B cell (primary cell): ENCODE measurements at regions not wholly inside any gene's neighbourhood (a gene's known extent, or its start where the extent isn't known, plus 50 kb on each side); places are given as distances from the start of the nearest gene placed in this dataset.

Source experiments
- ATAC-seq: fragments of 200-7000 bp; cut with Tn5 transposase; one replicate; pipeline ENCODE4 v1.10.0; 2021; ENCODE audit warnings: low read depth, mild to moderate bottlenecking, moderate number of reproducible peaks, moderate library complexity
- CTCF ChIA-PET: fragments of 350-600 bp; sonication (Branson Sonifier 250); formaldehyde crosslinking; loops from one replicate; lab custom pipeline; 2021; ENCODE audit warnings: antibody characterized with exemption, inconsistent platforms; lab: Charles Lee
- POLR2A ChIA-PET: fragments of 350-600 bp; sonication (Branson Sonifier 250); formaldehyde crosslinking; loops from one replicate; lab custom pipeline; 2021; ENCODE audit warnings: antibody characterized with exemption; lab: Charles Lee
- DNase-seq: peaks from one replicate; pipeline ENCODE4 v3.0.0; 2013
- H2AFZ ChIP-seq: 2 replicates; pipeline ENCODE4 v1.6.1; 2012; ENCODE audit warnings: mild to moderate bottlenecking, low read depth, low read length; ENCODE audit not compliant: insufficient read depth, poor library complexity, severe bottlenecking
- H3K27ac ChIP-seq, 2 donors: 1 replicate in 1 of 2; 2 replicates in 1 of 2; pipeline ENCODE4 v1.5.1; 2012 to 2013; ENCODE audit warnings: low read length in 2 of 2, mild to moderate bottlenecking in 2 of 2, moderate library complexity in 1 of 2
- H3K27me3 ChIP-seq, 4 experiments: fragments of 200-600 bp in 1 of 4; sonication (generic) in 1 of 4; replicated peaks in 1 of 4; 1 replicate in 2 of 4; 2 replicates in 2 of 4; pipeline versions ENCODE4 v1.6.1 to v1.7.0; 2013 to 2016; ENCODE audit warnings: low read length in 3 of 4, mild to moderate bottlenecking in 2 of 4, mixed read lengths in 1 of 4, moderate library complexity in 1 of 4; ENCODE audit not compliant: insufficient read depth in 4 of 4, control insufficient read depth in 3 of 4; ENCODE audit errors: control extremely low read depth in 1 of 4
- H3K36me3 ChIP-seq, 2 experiments: replicated peaks in 1 of 2; 1 replicate in 1 of 2; 2 replicates in 1 of 2; pipeline versions ENCODE4 v1.6.1 to v1.7.1; 2013; ENCODE audit warnings: low read length in 1 of 2; ENCODE audit not compliant: insufficient read depth in 2 of 2, control insufficient read depth in 1 of 2; ENCODE audit errors: control extremely low read depth in 1 of 2, extremely low read depth in 1 of 2
- H3K4me1 ChIP-seq, 2 donors: fragments of 200-600 bp in 1 of 2; sonication (generic) in 1 of 2; 1 replicate in 1 of 2; 2 replicates in 1 of 2; pipeline versions ENCODE4 v1.5.1 to v1.6.1; 2013 to 2017; ENCODE audit warnings: low read length in 2 of 2; ENCODE audit not compliant: control insufficient read depth in 2 of 2, insufficient read depth in 2 of 2
- H3K4me2 ChIP-seq: replicated peaks from 2 replicates; pipeline ENCODE3; 2012; ENCODE audit warnings: mild to moderate bottlenecking, low read depth, low read length; ENCODE audit not compliant: poor library complexity, severe bottlenecking
- H3K4me3 ChIP-seq, 5 experiments: fragments of 200-600 bp in 1 of 5; sonication (generic) in 1 of 5; 1 replicate in 3 of 5; 2 replicates in 2 of 5; pipeline versions ENCODE4 v1.5.1 to v1.7.0; 2011 to 2016; ENCODE audit warnings: low read length in 4 of 5, mild to moderate bottlenecking in 4 of 5, low read depth in 2 of 5, control low read depth in 1 of 5, moderate library complexity in 1 of 5; ENCODE audit not compliant: insufficient read depth in 1 of 5; ENCODE audit errors: control extremely low read depth in 1 of 5, extremely low read depth in 1 of 5
- H3K79me2 ChIP-seq: fragments of 200-600 bp; sonication (generic); one replicate; pipeline ENCODE4 v1.6.0; 2016; ENCODE audit warnings: low read length; ENCODE audit not compliant: control insufficient read depth, insufficient read depth
- H3K9ac ChIP-seq: fragments of 200-600 bp; sonication (generic); 2 replicates; pipeline ENCODE4 v1.6.1; 2017; ENCODE audit warnings: mild to moderate bottlenecking, low read length, moderate library complexity
- H3K9me3 ChIP-seq, 3 donors: one replicate each; pipeline versions ENCODE4 v1.6.1 to v1.7.1; 2013; ENCODE audit warnings: low read length in 2 of 3; ENCODE audit not compliant: control insufficient read depth in 2 of 3, insufficient read depth in 1 of 3; ENCODE audit errors: control extremely low read depth in 1 of 3
- H4K20me1 ChIP-seq: 2 replicates; pipeline ENCODE4 v1.6.0; 2012; ENCODE audit warnings: mild to moderate bottlenecking, low read length; ENCODE audit not compliant: insufficient read depth, control insufficient read depth, poor library complexity, severe bottlenecking
- H3K27ac Mint-ChIP-seq: one replicate; pipeline ENCODE4 v1.8.0; 2021; ENCODE audit warnings: mixed read lengths
- H3K27me3 Mint-ChIP-seq: one replicate; pipeline ENCODE4 v1.8.0; 2021; ENCODE audit warnings: mixed read lengths
- H3K4me1 Mint-ChIP-seq: one replicate; pipeline ENCODE4 v1.8.0; 2021; ENCODE audit warnings: mixed read lengths
- H3K4me3 Mint-ChIP-seq: one replicate; pipeline ENCODE4 v1.8.0; 2021; ENCODE audit warnings: mixed read lengths
- H3K9me3 Mint-ChIP-seq: one replicate; pipeline ENCODE4 v1.8.0; 2022; ENCODE audit warnings: mixed read lengths; ENCODE audit not compliant: insufficient read depth
- CTCF ChIP-seq: fragments of 200-600 bp; IDR thresholded peaks from one replicate; pipeline ENCODE4 v1.8.0; 2022; ENCODE audit warnings: antibody characterized with exemption, mild to moderate bottlenecking
- EZH2 ChIP-seq: IDR thresholded peaks from 2 replicates; pipeline ENCODE4 v1.6.1; 2012; ENCODE audit warnings: borderline replicate concordance, low read depth, mild to moderate bottlenecking, moderate library complexity, low read length; ENCODE audit not compliant: insufficient read depth, poor library complexity, severe bottlenecking
- WGBS: methylation state at CpG from one replicate; pipeline ENCODE4 v1.1.5; 2013; ENCODE audit warnings: missing lambda C conversion rate; ENCODE audit not compliant: insufficient coverage; 5-methylcytosine and 5-hydroxymethylcytosine counted together
- intact Hi-C: fragments of 100-400 bp; cut with micrococcal nuclease; formaldehyde crosslinking; loops from one replicate; pipeline ENCODE4 v1.10.0; 2022

- Mint-ChIP-seq H3K9me3 (peaks cover 13% of the 10 kb centered on the region), H3K4me3 (no peak overlapping the region), H3K4me1 (no peaks in the 10 kb centered on the region), H3K27me3 (peaks cover 8% of the 10 kb centered on the region), H3K27ac (no peak overlapping the region)
- TF ChIP-seq EZH2: no peak
- no peak for TF ChIP-seq CTCF
- Histone ChIP-seq H3K79me2 (no peaks in the 10 kb centered on the region), H3K27me3 (peaks cover 0 to 3% (median 0%) of the 10 kb centered on the region in 4 experiments), H4K20me1 (no peaks in the 10 kb centered on the region), H3K36me3 (no peaks in the 10 kb centered on the region), H3K9me3 (peaks cover 2 to 23% (median 21%) of the 10 kb centered on the region in 3 donors), H3K4me2 (no peak overlapping the region), H3K4me1 (no peaks in the 10 kb centered on the region), H3K9ac (no peak overlapping the region), H3K27ac (no peak overlapping the region), H3K4me3 (no peak overlapping the region), H2AFZ (no peak overlapping the region)
- DNase-seq: no peak
- ChIA-PET POLR2A (no interaction called here), CTCF (no interaction called here)
- intact Hi-C loops: no loop called here
- WGBS: 100% methylated on average over 1 of the region's 2 CpGs
- no peak for ATAC-seq
These were observed 81.0 kb downstream of the TMEM270 start for GRCh38 chr7:73941836-73942551.

- Mint-ChIP-seq H3K9me3 (peaks cover 19% of the 10 kb centered on the region), H3K27me3 (peaks cover 12% of the 10 kb centered on the region), H3K4me3 (no peak overlapping the region), H3K4me1 (no peaks in the 10 kb centered on the region), H3K27ac (no peak overlapping the region)
- H3K36me3 ChIP-seq: no peaks in the 10 kb centered on the region
- intact Hi-C loops: no loop called here
- WGBS: no CpG with 5 or more reads among the region's 2 CpGs
- H3K9ac ChIP-seq: no peak overlapping the region
- no peak for ATAC-seq
- H3K4me1 ChIP-seq: no peaks in the 10 kb centered on the region
- ChIA-PET POLR2A (no interaction called here), CTCF (no interaction called here)
- no peak for DNase-seq
- H3K27me3 ChIP-seq: peaks cover 0 to 4% (median 3%) of the 10 kb centered on the region in 4 experiments
- H4K20me1 ChIP-seq: no peaks in the 10 kb centered on the region
- H3K4me2 ChIP-seq: no peak overlapping the region
- TF ChIP-seq EZH2 (no peak), CTCF (no peak)
- H3K4me3 ChIP-seq: no peak overlapping the region
- no peak overlapping the region for H2AFZ ChIP-seq
- no peaks in the 10 kb centered on the region for H3K79me2 ChIP-seq
- no peak overlapping the region for H3K27ac ChIP-seq
- H3K9me3 ChIP-seq: peaks cover 4 to 28% (median 27%) of the 10 kb centered on the region in 3 donors
These were observed 83.0 kb upstream of the ELN start for GRCh38 chr7:73945022-73945421.
